HepG2 (cell line): ENCODE measurements at regions not wholly inside any gene's neighbourhood (a gene's known extent, or its start where the extent isn't known, plus 50 kb on each side); places are given as distances from the start of the nearest gene placed in this dataset.

ENCODE experiments used
- DNMT1 ChIP-seq: sonication (generic); formaldehyde crosslinking; IDR thresholded peaks from 2 replicates; pipeline ENCODE4 v1.5.1; 2020; ENCODE audit warnings: mild to moderate bottlenecking, missing genetic modification reagents
- HDAC2 ChIP-seq: sonication (generic); formaldehyde crosslinking; IDR thresholded peaks from 2 replicates; pipeline ENCODE4 v1.4.0; 2020; ENCODE audit warnings: missing genetic modification reagents
- HNF1B ChIP-seq: sonication (generic); formaldehyde crosslinking; IDR thresholded peaks from 2 replicates; pipeline ENCODE4 v1.5.1; 2020; ENCODE audit warnings: mild to moderate bottlenecking, moderate library complexity, missing genetic modification reagents
- IRF2 ChIP-seq: IDR thresholded peaks from 2 replicates; pipeline ENCODE4 v1.6.1; 2018; ENCODE audit warnings: missing genetic modification reagents, missing compliant biosample characterization
- ISL2 ChIP-seq: sonication (generic); formaldehyde crosslinking; IDR thresholded peaks from 2 replicates; pipeline ENCODE4 v1.5.0; 2020; ENCODE audit warnings: missing genetic modification reagents
- ISX ChIP-seq: sonication (generic); formaldehyde crosslinking; conservative IDR thresholded peaks from 2 replicates; pipeline ENCODE4 v1.5.0; 2020; ENCODE audit warnings: missing genetic modification reagents
- JDP2 ChIP-seq: sonication (generic); formaldehyde crosslinking; IDR thresholded peaks from 2 replicates; pipeline ENCODE4 v1.8.1; 2022; ENCODE audit warnings: missing genetic modification reagents, borderline replicate concordance
- KAT8 ChIP-seq: IDR thresholded peaks from 2 replicates; pipeline ENCODE4 v1.6.1; 2016; ENCODE audit warnings: missing genetic modification reagents, missing compliant biosample characterization
- KLF13 ChIP-seq: sonication (generic); formaldehyde crosslinking; IDR thresholded peaks from 2 replicates; pipeline ENCODE4 v1.4.0; 2020; ENCODE audit warnings: mild to moderate bottlenecking, missing genetic modification reagents
- MEIS1 ChIP-seq: sonication (generic); formaldehyde crosslinking; IDR thresholded peaks from 2 replicates; pipeline ENCODE4 v1.9.0; 2021; ENCODE audit warnings: mild to moderate bottlenecking, missing genetic modification reagents, moderate library complexity, borderline replicate concordance
- MXD3 ChIP-seq: IDR thresholded peaks from 2 replicates; pipeline ENCODE4 v1.6.1; 2016; ENCODE audit warnings: mild to moderate bottlenecking, missing biosample characterization, missing genetic modification reagents
- NFIC ChIP-seq: IDR thresholded peaks from 2 replicates; pipeline ENCODE4 v1.6.1; 2012; ENCODE audit warnings: mild to moderate bottlenecking, low read length, inconsistent platforms
- PBX3 ChIP-seq: sonication (generic); formaldehyde crosslinking; IDR thresholded peaks from 2 replicates; pipeline ENCODE4 v1.8.1; 2023; ENCODE audit warnings: missing genetic modification reagents, inconsistent platforms, borderline replicate concordance
- RBFOX2 ChIP-seq: fragments of 200-400 bp; formaldehyde crosslinking; IDR thresholded peaks from 2 replicates; pipeline ENCODE4 v1.6.1; 2017; ENCODE audit warnings: low read depth, mild to moderate bottlenecking, low read length
- SSRP1 ChIP-seq: IDR thresholded peaks from 2 replicates; pipeline ENCODE4 v1.6.1; 2016; ENCODE audit warnings: control low read depth
- STAT5B ChIP-seq: sonication (generic); formaldehyde crosslinking; IDR thresholded peaks from 2 replicates; pipeline ENCODE4 v1.4.0; 2020; ENCODE audit warnings: missing genetic modification reagents
- ZBTB49 ChIP-seq: sonication (generic); formaldehyde crosslinking; IDR thresholded peaks from 2 replicates; pipeline ENCODE4 v1.4.0; 2020; ENCODE audit warnings: missing genetic modification reagents, borderline replicate concordance
- ZFAT ChIP-seq: sonication (generic); formaldehyde crosslinking; conservative IDR thresholded peaks from 2 replicates; pipeline ENCODE4 v1.8.1; 2023; ENCODE audit warnings: missing genetic modification reagents, inconsistent platforms
- ZMYM3 ChIP-seq: sonication (generic); formaldehyde crosslinking; IDR thresholded peaks from 2 replicates; pipeline ENCODE4 v1.5.1; 2020; ENCODE audit warnings: mild to moderate bottlenecking, missing genetic modification reagents
- ZNF230 ChIP-seq: sonication (generic); formaldehyde crosslinking; IDR thresholded peaks from 2 replicates; pipeline ENCODE4 v1.4.0; 2020; ENCODE audit warnings: mild to moderate bottlenecking, missing genetic modification reagents
- ZNF317 ChIP-seq: sonication (generic); formaldehyde crosslinking; IDR thresholded peaks from 2 replicates; pipeline ENCODE4 v1.5.0; 2020; ENCODE audit warnings: mild to moderate bottlenecking, missing genetic modification reagents
- ZNF513 ChIP-seq: sonication (generic); formaldehyde crosslinking; conservative IDR thresholded peaks from 2 replicates; pipeline ENCODE4 v1.5.0; 2020; ENCODE audit warnings: missing genetic modification reagents
- ZNF547 ChIP-seq: sonication (generic); formaldehyde crosslinking; IDR thresholded peaks from 2 replicates; pipeline ENCODE4 v1.5.1; 2020; ENCODE audit warnings: mild to moderate bottlenecking, missing genetic modification reagents
- ZNF709 ChIP-seq: sonication (generic); formaldehyde crosslinking; IDR thresholded peaks from 2 replicates; pipeline ENCODE4 v1.5.0; 2020; ENCODE audit warnings: mild to moderate bottlenecking, missing genetic modification reagents
- ZNF775 ChIP-seq: sonication (generic); formaldehyde crosslinking; IDR thresholded peaks from 2 replicates; pipeline ENCODE4 v1.4.0; 2020; ENCODE audit warnings: missing genetic modification reagents, mild to moderate bottlenecking, moderate library complexity, borderline replicate concordance
- ZNF792 ChIP-seq: IDR thresholded peaks from 2 replicates; pipeline ENCODE4 v1.6.1; 2016

GRCh38 chr7:85426487-85426960 lies 239.7 kb upstream of the SEMA3D start (continued):
- TF ChIP-seq MXD3 (no peak), STAT5B (CRISPR knock-in tag) (no peak), HDAC2 (CRISPR knock-in tag) (peak; percentile 77; the same call in 1 of the 2 replicates), ZNF792 (CRISPR knock-in tag) (no peak; the same call in 1 of the 2 replicates), ZFAT (no peak), ISL2 (peak; percentile 85), ZNF317 (CRISPR knock-in tag) (no peak), KAT8 (no peak), MEIS1 (CRISPR knock-in tag) (no peak), ZNF775 (CRISPR knock-in tag) (no peak), ISX (CRISPR knock-in tag) (no peak), RBFOX2 (no peak), ZNF547 (CRISPR knock-in tag) (no peak), JDP2 (no peak), HNF1B (CRISPR knock-in tag) (0 out of 2 replicates have a peak, but pooled peaks have one; percentile 35), SSRP1 (CRISPR knock-in tag) (no peak), ZNF230 (no peak), DNMT1 (CRISPR knock-in tag) (no peak), IRF2 (peak; percentile 52; the same call in 1 of the 2 replicates), KLF13 (no peak), ZBTB49 (CRISPR knock-in tag) (no peak), ZMYM3 (CRISPR knock-in tag) (no peak), NFIC (no peak), ZNF513 (CRISPR knock-in tag) (no peak), ZNF709 (CRISPR knock-in tag) (no peak), PBX3 (CRISPR knock-in tag) (no peak)
